ENCODE measurements at regions not wholly inside any gene's neighbourhood (a gene's known extent, or its start where the extent isn't known, plus 50 kb on each side); places are given as distances from the start of the nearest gene placed in this dataset.

GRCh38 chr4:185931986-185932385, 120.0 kb upstream of the SORBS2 start:
- DNase-seq, result no peak

- no peak for DNase-seq
Measured at GRCh38 chr4:185932491-185932890, 120.5 kb upstream of the SORBS2 start.

- DNase-seq, result no peak
Measured at GRCh38 chr4:185933078-185933581, 121.1 kb upstream of the SORBS2 start.

- DNase-seq, result no peak
Measured at GRCh38 chr4:185936650-185937376, 124.8 kb upstream of the SORBS2 start.

DNA sequence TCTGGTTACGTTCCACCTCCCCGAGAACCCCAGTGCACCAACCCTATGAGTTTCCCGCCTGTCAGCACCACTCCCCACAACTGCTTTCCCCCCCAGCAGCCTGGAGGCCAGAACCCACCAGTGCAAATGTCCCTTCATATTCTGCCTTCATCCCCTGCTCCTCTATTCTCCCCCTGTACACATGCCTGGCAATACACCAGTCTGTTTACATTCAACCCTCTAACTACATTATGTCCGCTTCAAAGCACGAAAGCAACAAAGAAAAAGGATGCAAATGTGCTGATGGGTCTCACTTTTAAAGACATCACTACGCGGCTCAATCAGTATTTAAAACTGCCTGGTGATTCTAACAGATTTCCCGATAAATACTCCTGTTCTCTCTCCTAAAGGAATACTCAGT, 126.7 kb upstream of the SORBS2 start:
- DNase-seq, result no peak

GRCh38 chr4:185941461-185941860, 127.5 kb upstream of the TLR3 start:
- DNase-seq, result no peak

DNA sequence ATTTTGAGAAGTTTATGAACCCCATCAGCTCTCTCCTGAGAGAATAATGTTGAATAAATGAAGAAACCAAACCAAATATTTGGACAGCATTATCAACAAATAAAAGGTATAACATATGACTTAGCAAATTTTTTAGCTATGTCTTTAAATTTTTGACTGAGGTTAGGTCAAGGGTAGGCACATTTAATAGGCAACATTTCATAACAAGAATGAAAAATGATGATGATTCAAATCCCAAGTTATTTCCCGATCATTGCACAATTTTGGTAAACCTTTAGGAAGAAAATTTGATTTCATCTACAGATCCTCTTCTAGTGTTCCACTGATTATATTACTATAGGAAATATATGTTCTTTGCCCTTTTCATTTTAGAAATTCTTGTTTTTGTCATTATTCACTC, 123.7 kb upstream of the TLR3 start:
- no peak for DNase-seq

- DNase-seq, result no peak
Measured at GRCh38 chr4:185945906-185946305, 123.0 kb upstream of the TLR3 start.

- DNase-seq, result no peak
Measured at GRCh38 chr4:185950891-185951290, 118.1 kb upstream of the TLR3 start.

- DNase-seq, result no peak
Measured at GRCh38 chr4:185955151-185955770, 113.7 kb upstream of the TLR3 start.

- peak in 1 of 2 experiments; percentile 4 for DNase-seq
Measured at GRCh38 chr4:185955826-185956543, 113.0 kb upstream of the TLR3 start.

GRCh38 chr4:185956544-185956940, 112.4 kb upstream of the TLR3 start:
- DNase-seq, result no peak

- DNase-seq, result peak; percentile 15 to 47
Measured at GRCh38 chr4:185958094-185958747, 110.7 kb upstream of the TLR3 start.

- DNase-seq, result no peak
Measured at GRCh38 chr4:185965426-185966384, 103.3 kb upstream of the TLR3 start.

- no peak for DNase-seq
Measured at GRCh38 chr4:185966549-185966948, 102.4 kb upstream of the TLR3 start.

- DNase-seq, result no peak
Measured at GRCh38 chr4:185966997-185967775, 101.8 kb upstream of the TLR3 start.

- no peak for DNase-seq
Measured at GRCh38 chr4:185969657-185970056, 99.3 kb upstream of the TLR3 start.

GRCh38 chr4:185987961-185988627, 80.9 kb upstream of the TLR3 start:
- no peak for DNase-seq

- DNase-seq, result no peak
Measured at GRCh38 chr4:185991770-185992169, 77.2 kb upstream of the TLR3 start.

GRCh38 chr4:185992585-185992984, 76.4 kb upstream of the TLR3 start:
- DNase-seq, result no peak
